ENCODE measurements at regions not wholly inside any gene's neighbourhood (a gene's known extent, or its start where the extent isn't known, plus 50 kb on each side); places are given as distances from the start of the nearest gene placed in this dataset.
A peak's percentile ranks its signal among the peaks of the same experiment; 100 is the strongest.

- H3K36me3 ChIP-seq, result no peaks in the 10 kb centered on the region
- H3K9me3 ChIP-seq, result no peaks in the 10 kb centered on the region
- WGBS, 2 donors, result 89 to 90% methylated on average over 5 of the region's 5 CpGs
- intact Hi-C loops (cut with DNase I), result no loop called here
- no peak overlapping the region for H3K27ac ChIP-seq
- H3K27me3 ChIP-seq, result no peaks in the 10 kb centered on the region
- TF ChIP-seq POLR2A (IDR thresholded peaks at IDR 0.05), result no peak
- TF ChIP-seq, protein P1, sequence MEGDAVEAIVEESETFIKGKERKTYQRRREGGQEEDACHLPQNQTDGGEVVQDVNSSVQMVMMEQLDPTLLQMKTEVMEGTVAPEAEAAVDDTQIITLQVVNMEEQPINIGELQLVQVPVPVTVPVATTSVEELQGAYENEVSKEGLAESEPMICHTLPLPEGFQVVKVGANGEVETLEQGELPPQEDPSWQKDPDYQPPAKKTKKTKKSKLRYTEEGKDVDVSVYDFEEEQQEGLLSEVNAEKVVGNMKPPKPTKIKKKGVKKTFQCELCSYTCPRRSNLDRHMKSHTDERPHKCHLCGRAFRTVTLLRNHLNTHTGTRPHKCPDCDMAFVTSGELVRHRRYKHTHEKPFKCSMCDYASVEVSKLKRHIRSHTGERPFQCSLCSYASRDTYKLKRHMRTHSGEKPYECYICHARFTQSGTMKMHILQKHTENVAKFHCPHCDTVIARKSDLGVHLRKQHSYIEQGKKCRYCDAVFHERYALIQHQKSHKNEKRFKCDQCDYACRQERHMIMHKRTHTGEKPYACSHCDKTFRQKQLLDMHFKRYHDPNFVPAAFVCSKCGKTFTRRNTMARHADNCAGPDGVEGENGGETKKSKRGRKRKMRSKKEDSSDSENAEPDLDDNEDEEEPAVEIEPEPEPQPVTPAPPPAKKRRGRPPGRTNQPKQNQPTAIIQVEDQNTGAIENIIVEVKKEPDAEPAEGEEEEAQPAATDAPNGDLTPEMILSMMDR (IDR thresholded peaks at IDR 0.05), result no peak
- H3K4me1 ChIP-seq, result no peaks in the 10 kb centered on the region
- H3K4me3 ChIP-seq (replicated peaks in 1 of 3), result no peak overlapping the region
- no peak for DNase-seq
Observed at GRCh38 chr2:2493496-2493895, 162.4 kb upstream of the MYT1L start.

DNA sequence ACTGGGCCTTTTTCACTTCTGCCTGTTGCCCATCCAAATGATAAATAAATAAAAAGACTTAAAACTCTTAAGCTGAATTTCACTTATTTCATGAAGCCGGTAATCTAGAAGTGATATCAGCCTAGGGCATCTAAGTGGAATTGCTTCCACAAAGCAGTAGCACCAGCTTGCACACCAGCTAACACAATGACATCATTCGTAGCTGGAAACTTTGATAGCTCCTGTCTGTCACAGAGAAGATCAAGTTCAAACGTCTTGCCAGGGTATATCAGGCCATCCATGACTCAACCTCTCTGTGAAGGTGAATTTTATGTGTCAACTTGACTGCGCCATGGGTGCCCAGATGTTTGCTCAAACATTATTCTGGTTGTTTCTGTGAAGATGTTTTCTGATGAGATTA lies 161.7 kb upstream of the MYT1L start:
- TF ChIP-seq, protein P1 (IDR thresholded peaks at IDR 0.05), result no peak
- TF ChIP-seq POLR2A (IDR thresholded peaks at IDR 0.05), result no peak
- no peaks in the 10 kb centered on the region for H3K9me3 ChIP-seq
- H3K27ac ChIP-seq, result no peak overlapping the region
- H3K36me3 ChIP-seq, result no peaks in the 10 kb centered on the region
- intact Hi-C loops (cut with DNase I), result no loop called here
- 81 to 88% methylated on average over 4 of the region's 4 CpGs for WGBS, 2 donors
- no peak for DNase-seq
- no peaks in the 10 kb centered on the region for H3K27me3 ChIP-seq
- H3K4me3 ChIP-seq (replicated peaks in 1 of 3), result no peak overlapping the region
- no peaks in the 10 kb centered on the region for H3K4me1 ChIP-seq

DNA sequence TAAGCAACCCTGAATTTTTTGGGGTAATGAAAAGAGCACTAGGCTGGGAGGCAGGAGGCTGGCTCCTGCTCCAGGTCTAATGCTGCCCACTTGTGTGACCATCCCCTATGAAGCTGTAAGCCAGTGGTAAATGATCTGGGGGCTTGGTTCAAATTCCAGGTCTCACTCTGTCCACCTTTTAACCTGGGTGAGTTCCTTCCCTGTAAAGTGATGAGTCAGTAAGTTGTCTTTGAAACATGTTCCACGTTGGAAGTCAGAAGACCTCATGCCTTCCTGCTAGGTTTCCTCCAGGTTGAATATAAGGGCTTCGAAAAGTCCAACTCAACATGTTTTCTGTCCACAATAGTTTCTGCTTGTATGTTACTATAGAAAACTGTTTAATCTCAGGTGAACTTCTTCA lies 160.9 kb upstream of the MYT1L start:
- no peak for DNase-seq
- intact Hi-C loops (cut with DNase I), result no loop called here
- TF ChIP-seq, protein P1 (IDR thresholded peaks at IDR 0.05), result no peak
- no peak for TF ChIP-seq POLR2A (IDR thresholded peaks at IDR 0.05)
- no peaks in the 10 kb centered on the region for H3K4me1 ChIP-seq
- no peak overlapping the region for H3K27ac ChIP-seq
- H3K36me3 ChIP-seq, result no peaks in the 10 kb centered on the region
- H3K9me3 ChIP-seq, result no peaks in the 10 kb centered on the region
- H3K27me3 ChIP-seq, result no peaks in the 10 kb centered on the region
- H3K4me3 ChIP-seq (replicated peaks in 1 of 3), result no peak overlapping the region
- 73 to 82% methylated on average over 2 of the region's 2 CpGs for WGBS, 2 donors

GRCh38 chr2:2484301-2484700 lies 153.2 kb upstream of the MYT1L start:
- Histone ChIP-seq H3K4me1 (no peaks in the 10 kb centered on the region), H3K27me3 (no peaks in the 10 kb centered on the region), H3K9me3 (no peaks in the 10 kb centered on the region), H3K27ac (no peak overlapping the region), H3K36me3 (no peaks in the 10 kb centered on the region), H3K4me3 (replicated peaks in 1 of 3) (no peak overlapping the region)
- intact Hi-C loops (cut with DNase I), result no loop called here
- 36 to 41% methylated on average over 8 of the region's 8 CpGs for WGBS, 2 donors
- DNase-seq, result peak; percentile 71 to 78
- no peak for TF ChIP-seq POLR2A (IDR thresholded peaks at IDR 0.05)
- TF ChIP-seq, protein P1 (IDR thresholded peaks at IDR 0.05), result no peak

DNA sequence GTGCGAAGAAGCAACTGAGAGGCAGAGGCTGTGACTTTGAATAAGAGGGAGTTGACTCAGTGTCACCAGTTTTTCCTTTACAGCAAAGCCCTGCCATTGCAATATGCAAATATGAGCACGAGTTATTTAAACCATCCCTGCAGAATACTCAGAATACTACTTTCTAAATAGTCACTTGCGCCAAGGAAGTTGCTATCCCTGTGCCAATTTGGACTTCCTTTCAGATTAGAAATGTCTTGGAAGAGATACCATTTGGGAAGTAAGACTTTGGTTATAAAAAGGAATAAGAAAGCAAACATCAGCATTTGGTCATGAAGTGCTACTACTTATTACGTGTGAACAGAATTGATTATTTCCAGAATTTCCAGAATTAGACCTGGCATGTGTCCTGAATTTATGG lies 151.8 kb upstream of the MYT1L start:
- Histone ChIP-seq H3K4me1 (no peaks in the 10 kb centered on the region), H3K9me3 (no peaks in the 10 kb centered on the region), H3K27ac (no peak overlapping the region), H3K4me3 (replicated peaks in 1 of 3) (no peak overlapping the region), H3K36me3 (no peaks in the 10 kb centered on the region), H3K27me3 (no peaks in the 10 kb centered on the region)
- 84% methylated on average over 4 of the region's 4 CpGs for WGBS, 2 donors
- intact Hi-C loops (cut with DNase I), result no loop called here
- TF ChIP-seq POLR2A (IDR thresholded peaks at IDR 0.05), result no peak
- TF ChIP-seq, protein P1 (IDR thresholded peaks at IDR 0.05), result no peak
- DNase-seq, result no peak

Measured in thyroid gland (tissue), 4 donors.